ENCODE measurements at regions not wholly inside any gene's neighbourhood (a gene's known extent, or its start where the extent isn't known, plus 50 kb on each side); places are given as distances from the start of the nearest gene placed in this dataset.
"Not testable (repeated sequence)": the region's sequence is repeated elsewhere in the genome, so short reads cannot be mapped to it uniquely, and the experiment has no call there.

DNA sequence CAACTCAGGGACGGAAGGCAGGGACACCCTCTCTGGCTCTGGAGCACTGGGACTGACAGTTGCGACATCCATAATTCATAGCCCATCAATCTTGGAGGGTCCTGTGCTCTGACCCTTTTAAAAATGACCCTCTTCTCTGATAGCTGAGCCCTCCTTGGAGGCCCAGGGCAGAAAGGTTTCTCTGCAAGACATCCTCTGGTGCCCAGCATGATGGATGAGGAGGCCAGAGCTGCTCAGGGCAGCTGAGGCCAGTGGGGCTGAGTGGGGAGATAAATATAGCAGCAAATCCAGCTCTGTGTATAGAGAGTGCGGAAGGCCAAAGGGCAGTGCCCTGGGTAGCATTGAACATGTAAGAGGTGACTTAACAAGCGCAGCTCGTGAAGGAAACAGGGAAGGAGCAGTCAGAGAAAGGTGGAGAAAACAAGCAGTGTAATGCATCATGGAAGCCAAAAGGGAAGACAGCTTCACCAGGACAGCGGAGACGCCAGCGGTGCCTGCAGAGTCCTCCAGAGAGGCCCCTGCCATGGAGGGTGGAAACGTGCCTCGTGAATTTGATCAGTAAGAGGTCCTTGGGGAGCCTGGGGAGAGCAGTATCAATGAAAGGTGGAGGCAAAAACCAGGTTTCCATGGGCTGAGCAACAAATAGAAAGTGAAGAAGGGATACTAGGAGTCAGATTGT lies 50.4 kb upstream of the FMOD start:
- no peak for DNase-seq

DNA sequence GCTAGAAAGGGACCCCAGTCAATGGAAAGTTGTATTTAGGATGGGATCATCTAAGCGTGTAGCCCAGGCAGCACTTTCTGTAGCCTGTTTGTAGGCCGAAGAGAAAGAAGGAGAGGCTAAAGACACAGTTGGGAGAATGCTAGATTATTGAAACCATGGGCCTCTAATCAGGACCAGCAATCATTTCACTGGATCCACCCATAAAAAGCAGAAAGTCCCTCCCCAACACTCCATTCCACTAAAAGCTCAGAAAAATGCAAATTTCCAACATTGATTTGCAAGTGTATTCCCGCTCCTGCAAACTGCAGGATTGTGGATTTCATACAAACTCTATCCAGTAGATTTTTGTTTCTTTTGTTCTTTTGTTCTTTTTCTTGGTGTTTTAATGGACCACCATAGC lies 51.2 kb upstream of the FMOD start:
- Mint-ChIP-seq H3K4me1 (no peaks in the 10 kb centered on the region), H3K36me3 (ENCODE audit: low read depth) (no peaks in the 10 kb centered on the region), H3K9me3 (no peaks in the 10 kb centered on the region), H3K4me3 (no peak overlapping the region), H3K27me3 (peaks cover 18% of the 10 kb centered on the region), H3K27ac (no peak overlapping the region)
- no peak for DNase-seq
- no peak for ATAC-seq

More for the DNA sequence above, 50.4 kb upstream of the FMOD start:
- ATAC-seq, result no peak
- no peaks in the 10 kb centered on the region for H3K36me3 Mint-ChIP-seq (ENCODE audit: low read depth)
- H3K9me3 Mint-ChIP-seq, result no peaks in the 10 kb centered on the region
- H3K27me3 Mint-ChIP-seq, result peaks cover 23% of the 10 kb centered on the region
- H3K4me3 Mint-ChIP-seq, result no peak overlapping the region
- H3K4me1 Mint-ChIP-seq, result no peaks in the 10 kb centered on the region
- no peak overlapping the region for H3K27ac Mint-ChIP-seq

DNA sequence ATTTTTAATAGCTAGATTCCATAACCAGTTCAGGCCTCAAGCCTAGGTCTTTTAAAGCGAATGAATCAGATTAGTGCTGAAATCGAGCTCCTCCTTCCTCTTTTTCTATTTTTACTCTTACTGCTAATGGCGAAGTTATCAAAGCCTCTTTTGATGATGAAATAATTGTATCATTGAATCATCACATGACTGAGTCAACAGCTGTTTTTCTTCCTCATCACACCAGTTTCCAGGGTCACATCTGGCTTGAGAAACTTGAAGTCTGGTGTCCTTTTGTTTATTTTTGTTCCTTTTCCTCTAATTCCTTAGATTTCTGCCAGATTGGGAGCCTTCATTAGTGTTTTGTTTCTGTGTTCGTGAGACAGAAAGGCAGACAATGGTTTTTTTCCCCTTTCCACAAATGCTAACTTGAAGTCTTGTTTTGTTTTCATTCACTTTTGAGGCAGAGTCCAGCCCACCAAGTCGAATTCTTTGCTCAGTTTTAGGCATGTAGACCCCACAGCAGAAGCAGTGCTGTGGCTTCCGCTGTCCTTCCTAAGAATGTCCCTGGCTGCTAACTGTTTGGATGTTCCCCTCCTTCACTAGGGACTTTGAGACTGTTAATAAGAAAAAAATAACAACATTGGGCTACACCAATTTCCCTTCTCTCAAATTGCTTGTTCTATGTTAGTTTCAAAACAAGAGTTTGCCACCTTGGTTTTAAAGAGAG lies 51.9 kb upstream of the FMOD start:
- no peak overlapping the region for H3K4me3 Mint-ChIP-seq
- peaks cover 15% of the 10 kb centered on the region for H3K27me3 Mint-ChIP-seq
- no peaks in the 10 kb centered on the region for H3K36me3 Mint-ChIP-seq (ENCODE audit: low read depth)
- ATAC-seq (no peak), DNase-seq (no peak)
- no peaks in the 10 kb centered on the region for H3K4me1 Mint-ChIP-seq
- H3K27ac Mint-ChIP-seq, result no peak overlapping the region
- no peaks in the 10 kb centered on the region for H3K9me3 Mint-ChIP-seq

DNA sequence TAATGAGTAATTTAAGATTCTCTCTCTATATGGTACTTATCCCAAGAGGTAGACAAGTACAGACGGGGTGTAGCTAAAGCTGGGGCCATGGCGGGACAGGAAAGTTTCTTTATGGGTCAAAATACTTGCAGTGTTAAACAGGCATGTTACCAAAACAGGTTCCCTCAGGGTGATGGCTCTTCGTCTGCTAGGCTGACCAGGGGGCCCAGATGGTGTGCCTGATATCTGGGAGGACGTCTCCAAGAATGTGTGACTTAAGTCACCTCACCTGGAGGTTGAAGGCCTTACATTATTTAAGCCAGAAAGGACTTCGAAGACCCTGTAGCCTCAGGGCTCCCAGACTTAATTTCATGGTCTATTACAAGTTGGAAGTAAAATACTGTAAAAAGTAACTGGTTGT lies 52.7 kb upstream of the FMOD start:
- Mint-ChIP-seq H3K36me3 (ENCODE audit: low read depth) (no peaks in the 10 kb centered on the region), H3K27ac (no peak overlapping the region), H3K4me3 (no peak overlapping the region), H3K4me1 (no peaks in the 10 kb centered on the region), H3K9me3 (no peaks in the 10 kb centered on the region), H3K27me3 (peaks cover 11% of the 10 kb centered on the region)
- ATAC-seq (no peak), DNase-seq (no peak)

DNA sequence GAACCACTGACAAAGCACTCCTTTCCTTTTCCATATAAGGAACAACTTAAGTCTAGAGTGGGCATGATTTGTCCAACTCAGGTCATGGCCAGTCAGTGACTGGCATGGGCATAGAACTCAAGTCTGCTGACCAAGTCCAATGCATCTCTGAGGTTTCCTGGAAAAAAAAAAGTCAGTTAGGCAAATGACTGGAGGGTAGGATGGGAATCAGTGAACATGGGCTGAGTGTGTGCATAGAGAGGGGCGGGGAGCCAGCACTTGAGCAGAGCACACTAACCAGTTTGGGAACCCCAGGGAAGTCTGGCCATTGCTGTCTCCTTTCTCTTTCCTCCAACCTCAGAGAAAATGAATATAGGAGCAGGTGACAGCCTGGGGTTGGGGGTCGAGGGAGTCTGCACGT lies 53.6 kb upstream of the FMOD start:
- H3K36me3 Mint-ChIP-seq (ENCODE audit: low read depth), result no peaks in the 10 kb centered on the region
- ATAC-seq (no peak), DNase-seq (no peak)
- peaks cover 12% of the 10 kb centered on the region for H3K27me3 Mint-ChIP-seq
- no peaks in the 10 kb centered on the region for H3K9me3 Mint-ChIP-seq
- no peaks in the 10 kb centered on the region for H3K4me1 Mint-ChIP-seq
- H3K4me3 Mint-ChIP-seq, result no peak overlapping the region
- H3K27ac Mint-ChIP-seq, result no peak overlapping the region

DNA sequence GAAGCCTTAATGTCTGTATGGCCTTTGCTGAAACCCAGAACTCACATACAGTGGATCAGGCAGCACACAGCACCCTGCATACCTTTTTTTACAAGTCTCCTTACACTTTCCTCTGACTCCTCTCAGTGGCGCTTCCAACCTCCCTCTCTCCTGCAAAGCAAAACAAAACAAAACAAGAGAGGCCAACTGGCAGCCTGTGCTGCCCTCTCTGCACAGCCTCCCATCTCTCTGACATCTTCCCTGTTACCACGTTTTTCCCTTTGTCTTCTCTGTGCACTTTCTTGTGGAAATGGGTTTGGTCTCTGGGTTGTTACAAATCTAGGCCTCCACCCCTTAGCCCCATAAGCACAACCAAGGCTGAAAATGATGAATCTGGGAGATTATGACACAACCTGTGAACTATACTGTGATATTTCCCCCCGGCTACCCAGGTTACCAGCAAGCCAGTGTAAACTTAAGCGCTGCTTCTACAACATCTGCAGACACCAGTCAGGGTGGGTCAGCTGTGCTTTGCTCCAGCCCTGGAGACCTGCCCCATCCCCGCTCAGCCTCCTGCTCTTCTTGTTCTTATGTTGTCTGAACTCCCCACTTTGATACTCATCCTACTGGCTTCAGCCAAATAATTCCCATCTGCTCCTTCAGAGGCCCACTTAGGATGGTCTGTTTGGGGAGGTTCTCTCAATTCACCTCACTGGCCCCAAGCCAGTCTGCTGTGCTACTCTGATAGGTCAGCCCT lies 54.9 kb upstream of the FMOD start:
- H3K36me3 Mint-ChIP-seq (ENCODE audit: low read depth), result no peaks in the 10 kb centered on the region
- H3K4me3 Mint-ChIP-seq, result no peak overlapping the region
- H3K27ac Mint-ChIP-seq, result no peak overlapping the region
- H3K9me3 Mint-ChIP-seq, result no peaks in the 10 kb centered on the region
- peaks cover 2% of the 10 kb centered on the region for H3K4me1 Mint-ChIP-seq
- peaks cover 15% of the 10 kb centered on the region for H3K27me3 Mint-ChIP-seq
- no peak for ATAC-seq
- no peak for DNase-seq

DNA sequence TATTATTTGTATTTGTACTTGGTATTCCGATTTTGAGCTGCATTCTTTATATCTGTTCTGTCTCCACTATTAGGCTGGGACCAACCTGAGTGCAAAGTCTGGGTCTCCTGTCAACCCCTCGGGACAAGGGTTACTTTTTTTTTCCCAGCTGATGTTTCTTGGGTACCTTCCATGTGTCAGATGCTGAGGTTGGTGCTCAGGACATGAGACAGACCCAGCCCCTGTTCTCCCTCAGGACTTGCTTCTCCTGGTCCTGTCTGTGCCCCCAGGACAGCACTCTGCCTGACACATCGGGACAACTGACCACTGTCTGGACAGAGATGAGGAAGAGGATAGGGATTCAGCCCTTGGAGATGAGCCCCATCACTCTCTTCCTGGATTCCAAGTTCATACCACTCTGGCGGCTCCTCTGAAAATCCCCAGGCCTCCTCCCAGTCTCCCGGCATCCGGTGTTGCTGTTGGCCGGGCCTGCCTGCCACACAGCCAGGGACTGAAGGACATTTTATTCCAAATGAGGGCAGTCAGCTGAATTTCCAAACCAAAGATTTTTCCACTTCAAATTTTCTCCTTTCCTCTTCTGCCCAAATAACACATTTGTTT lies 55.6 kb upstream of the FMOD start:
- H3K27ac Mint-ChIP-seq, result no peak overlapping the region
- DNase-seq (no peak), ATAC-seq (no peak)
- peaks cover 2% of the 10 kb centered on the region for H3K36me3 Mint-ChIP-seq (ENCODE audit: low read depth)
- H3K4me3 Mint-ChIP-seq, result no peak overlapping the region
- H3K27me3 Mint-ChIP-seq, result peaks cover 14% of the 10 kb centered on the region
- H3K9me3 Mint-ChIP-seq, result no peaks in the 10 kb centered on the region
- peaks cover 2% of the 10 kb centered on the region for H3K4me1 Mint-ChIP-seq

DNA sequence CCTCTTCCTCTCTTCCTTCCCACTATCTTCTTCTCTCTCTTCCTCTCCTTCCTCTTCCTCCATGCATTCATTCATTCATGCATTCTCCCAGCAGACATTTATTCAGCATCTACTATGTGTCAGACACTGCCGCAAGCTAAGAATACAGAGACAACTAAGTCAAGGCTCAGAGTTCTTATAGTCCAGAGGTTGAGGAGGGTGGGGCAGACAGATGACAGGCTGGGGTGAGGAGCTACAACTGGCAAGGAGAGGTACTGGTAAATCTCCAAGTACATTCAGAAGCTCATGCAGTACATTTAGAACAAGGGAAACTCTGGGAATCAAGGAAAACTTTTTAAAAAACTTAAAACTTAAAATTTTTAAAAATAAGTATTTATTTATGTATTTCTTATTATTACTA lies 56.4 kb upstream of the FMOD start:
- Mint-ChIP-seq H3K9me3 (no peaks in the 10 kb centered on the region), H3K4me3 (no peak overlapping the region), H3K27ac (no peak overlapping the region), H3K36me3 (ENCODE audit: low read depth) (peaks cover 2% of the 10 kb centered on the region), H3K27me3 (peaks cover 14% of the 10 kb centered on the region), H3K4me1 (peaks cover 2% of the 10 kb centered on the region)
- ATAC-seq, result no peak
- DNase-seq, result no peak

DNA sequence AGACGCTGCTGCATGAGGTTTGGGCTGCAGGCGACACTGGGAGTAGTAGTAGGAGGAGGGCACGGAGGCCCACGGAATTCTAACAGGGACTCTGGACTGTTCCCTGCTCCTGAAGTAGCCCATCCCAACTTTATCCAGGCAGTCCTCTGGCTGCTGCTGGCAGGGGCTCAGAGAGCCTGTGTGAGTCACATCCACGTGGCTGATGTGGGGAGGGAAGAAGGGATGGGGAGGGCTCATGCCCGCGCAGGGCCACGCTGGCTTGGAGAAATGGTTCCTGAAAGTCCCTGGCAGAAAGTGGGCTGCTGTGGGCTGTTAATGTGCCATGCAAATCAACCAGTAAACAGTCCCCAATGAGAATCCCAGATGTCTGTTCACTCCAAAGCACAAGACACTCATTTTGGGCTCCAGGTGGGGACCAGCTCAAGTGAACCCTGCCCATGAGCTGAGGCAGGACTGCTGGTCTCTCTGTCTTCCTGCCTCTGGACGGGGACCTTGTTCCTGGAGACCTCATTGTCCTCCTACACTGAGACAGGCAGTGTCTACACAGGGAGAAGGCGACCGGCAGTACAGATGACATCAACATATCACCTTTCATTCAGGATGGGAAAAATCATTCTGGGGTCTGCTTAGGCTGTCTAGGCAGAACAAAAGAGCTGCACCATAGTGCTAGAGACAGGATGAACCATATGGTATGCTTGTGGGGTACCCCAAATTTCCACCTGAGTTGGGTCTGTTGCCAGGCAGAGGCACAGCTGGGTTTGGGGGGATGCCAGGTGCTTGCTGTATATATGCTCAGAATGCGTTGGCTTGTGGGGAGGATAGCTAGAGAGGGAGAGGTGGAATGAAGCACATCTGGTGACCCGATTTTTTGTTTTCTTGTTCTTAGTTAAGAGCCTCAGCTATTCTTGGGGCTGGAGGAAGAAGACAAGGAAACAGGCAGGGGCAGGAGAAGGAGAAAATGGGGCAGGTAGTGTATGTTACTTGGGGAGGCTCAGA lies 57.9 kb upstream of the FMOD start:
- H3K4me1 Mint-ChIP-seq, result peaks cover 2% of the 10 kb centered on the region
- DNase-seq (no peak), ATAC-seq (no peak)
- no peak overlapping the region for H3K27ac Mint-ChIP-seq
- H3K9me3 Mint-ChIP-seq, result peaks cover 5% of the 10 kb centered on the region
- H3K4me3 Mint-ChIP-seq, result no peak overlapping the region
- peaks cover 14% of the 10 kb centered on the region for H3K27me3 Mint-ChIP-seq
- H3K36me3 Mint-ChIP-seq (ENCODE audit: low read depth), result peaks cover 2% of the 10 kb centered on the region

DNA sequence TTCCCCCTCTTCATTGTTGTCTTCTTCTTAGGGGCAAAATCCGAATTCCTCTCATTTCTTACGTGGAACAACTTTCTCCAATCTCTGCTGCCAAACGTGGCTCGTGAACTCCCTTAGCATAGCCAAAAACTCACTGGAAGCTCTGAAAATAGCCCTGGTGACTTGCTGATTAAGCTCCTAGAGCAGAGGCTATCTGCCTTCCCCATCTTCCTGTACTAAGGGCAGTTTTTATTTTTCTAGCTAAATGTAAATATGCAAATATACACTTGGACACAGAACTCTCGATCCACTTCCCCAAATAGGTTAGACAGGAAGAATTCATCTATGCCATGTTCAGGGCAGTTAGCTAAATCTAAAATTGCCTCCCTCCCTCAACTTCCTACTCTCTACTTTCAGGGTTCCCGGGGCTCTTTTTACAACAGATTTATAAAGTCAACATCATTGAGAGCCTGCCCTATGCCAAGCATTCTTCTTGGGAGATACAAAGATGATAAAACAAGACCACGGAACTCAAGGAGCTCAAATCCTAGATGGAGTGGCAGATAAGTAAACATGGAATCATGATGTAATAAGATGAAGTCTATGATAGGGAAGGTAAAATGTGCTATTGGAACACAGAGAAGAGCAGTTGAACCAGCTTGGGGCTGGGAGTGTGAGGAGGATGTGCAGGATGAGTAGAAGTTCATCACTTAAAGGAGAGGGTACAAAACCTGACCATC lies 59.4 kb upstream of the FMOD start:
- Mint-ChIP-seq H3K27me3 (peaks cover 14% of the 10 kb centered on the region), H3K36me3 (ENCODE audit: low read depth) (peaks cover 2% of the 10 kb centered on the region), H3K9me3 (peaks cover 5% of the 10 kb centered on the region), H3K4me3 (no peak overlapping the region), H3K4me1 (peaks cover 2% of the 10 kb centered on the region), H3K27ac (no peak overlapping the region)
- no peak for DNase-seq
- ATAC-seq, result no peak

DNA sequence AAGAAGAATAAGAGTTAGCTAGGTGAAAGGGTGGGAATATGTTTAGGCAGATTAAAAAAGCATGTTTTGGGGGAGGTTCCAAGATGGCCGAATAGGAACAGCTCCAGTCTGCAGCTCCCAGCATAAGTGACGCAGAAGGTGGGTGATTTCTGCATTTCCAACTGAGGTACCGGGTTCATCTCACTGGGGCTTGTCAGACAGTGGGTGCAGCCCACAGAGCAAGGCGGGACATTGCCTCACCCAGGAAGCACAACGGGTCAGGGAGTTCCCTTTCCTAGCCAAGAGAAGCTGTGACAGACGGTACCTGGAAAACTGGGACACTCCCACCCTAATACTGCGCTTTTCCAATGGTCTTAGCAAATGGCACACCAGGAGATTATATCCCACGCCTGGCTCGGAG lies 60.5 kb upstream of the FMOD start:
- H3K36me3 Mint-ChIP-seq (ENCODE audit: low read depth); DNase-seq; H3K27ac Mint-ChIP-seq; H3K4me1 Mint-ChIP-seq; ATAC-seq; H3K4me3 Mint-ChIP-seq; H3K9me3 Mint-ChIP-seq: not testable (repeated sequence)
- H3K27me3 Mint-ChIP-seq, result peaks cover 17% of the 10 kb centered on the region

DNA sequence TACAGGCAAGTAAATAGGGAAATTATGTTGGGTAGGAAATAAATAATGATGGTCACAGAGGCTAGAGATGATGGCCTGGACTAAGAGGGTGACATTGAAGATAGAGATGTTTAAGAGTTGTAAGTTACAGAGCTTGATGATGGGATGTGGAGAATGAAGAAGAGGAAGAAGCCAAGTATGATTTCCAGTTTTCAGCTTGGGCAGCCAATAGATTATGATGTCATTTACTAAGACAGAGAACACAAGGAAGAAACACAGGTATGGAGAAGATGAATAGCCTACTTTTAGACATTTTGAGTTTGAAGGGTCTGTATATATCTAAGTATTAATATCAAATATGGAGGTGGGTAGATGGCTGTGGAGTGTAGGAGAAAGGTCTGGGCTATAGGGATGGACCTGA lies 56.0 kb upstream of the PRELP start:
- DNase-seq (no peak), ATAC-seq (no peak)
- Mint-ChIP-seq H3K4me1 (no peaks in the 10 kb centered on the region), H3K27ac (no peak overlapping the region), H3K36me3 (ENCODE audit: low read depth) (no peaks in the 10 kb centered on the region), H3K4me3 (no peak overlapping the region), H3K27me3 (peaks cover 12% of the 10 kb centered on the region), H3K9me3 (no peaks in the 10 kb centered on the region)

DNA sequence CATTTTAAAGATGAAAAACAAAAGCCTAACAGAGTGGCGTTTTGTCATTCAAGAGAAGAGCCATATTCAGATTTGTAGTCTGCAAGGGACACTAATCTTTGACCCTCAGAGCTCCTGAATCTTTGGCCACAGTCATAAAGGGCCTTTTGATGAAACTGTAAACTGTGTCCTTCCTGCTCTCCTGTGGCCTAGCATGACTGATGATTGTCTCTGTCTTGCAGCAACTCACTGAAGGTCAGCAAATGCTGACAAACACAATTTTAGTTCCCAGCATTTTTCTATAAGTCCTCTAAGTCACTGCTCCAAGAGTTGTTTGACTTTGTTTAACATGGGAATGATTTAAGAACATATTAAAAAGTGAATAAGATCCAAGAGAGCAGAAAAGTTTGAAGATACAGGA lies 55.3 kb upstream of the PRELP start:
- Mint-ChIP-seq H3K36me3 (ENCODE audit: low read depth) (no peaks in the 10 kb centered on the region), H3K27ac (no peak overlapping the region), H3K4me3 (no peak overlapping the region), H3K4me1 (no peaks in the 10 kb centered on the region), H3K9me3 (no peaks in the 10 kb centered on the region), H3K27me3 (peaks cover 15% of the 10 kb centered on the region)
- DNase-seq, result no peak
- no peak for ATAC-seq

All from activated naive CD8-positive, alpha-beta T cell treated with anti-CD3 and anti-CD28 coated beads, Interleukin-2, amount 50 U/mL, for 24 hours (primary cell).